ENCODE measurements at regions not wholly inside any gene's neighbourhood (a gene's known extent, or its start where the extent isn't known, plus 50 kb on each side); places are given as distances from the start of the nearest gene placed in this dataset.

- TF ChIP-seq CTCF (IDR thresholded peaks at IDR 0.05; ENCODE audit: poor library complexity) (no peak), EZH2 (IDR thresholded peaks at IDR 0.05; ENCODE audit: borderline replicate concordance) (no peak)
Measured at GRCh38 chr20:55693641-55694040, 311.7 kb downstream of the CBLN4 start.
